ENCODE measurements at regions not wholly inside any gene's neighbourhood (a gene's known extent, or its start where the extent isn't known, plus 50 kb on each side); places are given as distances from the start of the nearest gene placed in this dataset.

DNA sequence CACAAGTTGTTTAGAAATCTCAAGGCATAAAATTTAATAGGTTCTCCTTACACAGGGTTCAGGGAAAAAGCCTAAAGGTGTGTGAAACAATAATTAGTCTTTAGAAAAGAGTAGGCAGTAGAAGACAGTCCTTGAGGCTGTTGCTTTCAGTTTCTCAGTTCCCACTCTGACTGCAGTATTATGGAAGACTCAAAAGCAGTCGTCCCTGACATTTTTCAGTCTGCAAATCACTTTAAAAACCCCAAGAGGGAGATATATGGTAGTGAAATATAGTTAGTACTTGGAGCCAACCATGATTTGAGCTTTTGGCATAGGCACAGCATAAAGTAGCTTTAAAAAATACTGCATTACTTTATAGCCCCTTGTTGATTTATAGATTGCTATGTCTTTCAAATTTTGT, 299.7 kb downstream of the OLFM3 start:
- TF ChIP-seq, protein P1, sequence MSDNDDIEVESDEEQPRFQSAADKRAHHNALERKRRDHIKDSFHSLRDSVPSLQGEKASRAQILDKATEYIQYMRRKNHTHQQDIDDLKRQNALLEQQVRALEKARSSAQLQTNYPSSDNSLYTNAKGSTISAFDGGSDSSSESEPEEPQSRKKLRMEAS (IDR thresholded peaks at IDR 0.05) = no peak
- no peak for TF ChIP-seq CREB1 (IDR thresholded peaks at IDR 0.05; ENCODE audit: low read depth)
- TF ChIP-seq TCF12 (IDR thresholded peaks at IDR 0.05; ENCODE audit: low read depth) = no peak
- no peak for TF ChIP-seq TEAD4 (IDR thresholded peaks at IDR 0.05)
- TF ChIP-seq YY1 (IDR thresholded peaks at IDR 0.05; ENCODE audit: low read depth) = no peak
- no peak for TF ChIP-seq NFIC (IDR thresholded peaks at IDR 0.05)
- TF ChIP-seq, protein P2, sequence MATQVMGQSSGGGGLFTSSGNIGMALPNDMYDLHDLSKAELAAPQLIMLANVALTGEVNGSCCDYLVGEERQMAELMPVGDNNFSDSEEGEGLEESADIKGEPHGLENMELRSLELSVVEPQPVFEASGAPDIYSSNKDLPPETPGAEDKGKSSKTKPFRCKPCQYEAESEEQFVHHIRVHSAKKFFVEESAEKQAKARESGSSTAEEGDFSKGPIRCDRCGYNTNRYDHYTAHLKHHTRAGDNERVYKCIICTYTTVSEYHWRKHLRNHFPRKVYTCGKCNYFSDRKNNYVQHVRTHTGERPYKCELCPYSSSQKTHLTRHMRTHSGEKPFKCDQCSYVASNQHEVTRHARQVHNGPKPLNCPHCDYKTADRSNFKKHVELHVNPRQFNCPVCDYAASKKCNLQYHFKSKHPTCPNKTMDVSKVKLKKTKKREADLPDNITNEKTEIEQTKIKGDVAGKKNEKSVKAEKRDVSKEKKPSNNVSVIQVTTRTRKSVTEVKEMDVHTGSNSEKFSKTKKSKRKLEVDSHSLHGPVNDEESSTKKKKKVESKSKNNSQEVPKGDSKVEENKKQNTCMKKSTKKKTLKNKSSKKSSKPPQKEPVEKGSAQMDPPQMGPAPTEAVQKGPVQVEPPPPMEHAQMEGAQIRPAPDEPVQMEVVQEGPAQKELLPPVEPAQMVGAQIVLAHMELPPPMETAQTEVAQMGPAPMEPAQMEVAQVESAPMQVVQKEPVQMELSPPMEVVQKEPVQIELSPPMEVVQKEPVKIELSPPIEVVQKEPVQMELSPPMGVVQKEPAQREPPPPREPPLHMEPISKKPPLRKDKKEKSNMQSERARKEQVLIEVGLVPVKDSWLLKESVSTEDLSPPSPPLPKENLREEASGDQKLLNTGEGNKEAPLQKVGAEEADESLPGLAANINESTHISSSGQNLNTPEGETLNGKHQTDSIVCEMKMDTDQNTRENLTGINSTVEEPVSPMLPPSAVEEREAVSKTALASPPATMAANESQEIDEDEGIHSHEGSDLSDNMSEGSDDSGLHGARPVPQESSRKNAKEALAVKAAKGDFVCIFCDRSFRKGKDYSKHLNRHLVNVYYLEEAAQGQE (IDR thresholded peaks at IDR 0.05; ENCODE audit: low read depth) = no peak
- no peak for TF ChIP-seq RAD21 (IDR thresholded peaks at IDR 0.05; ENCODE audit: low read depth)
- TF ChIP-seq ZBTB7A (IDR thresholded peaks at IDR 0.05; ENCODE audit: low read depth) = no peak
- TF ChIP-seq FOXM1 (IDR thresholded peaks at IDR 0.05; ENCODE audit: borderline replicate concordance, low read depth) = no peak
- TF ChIP-seq EGR1 (IDR thresholded peaks at IDR 0.05) = no peak

Data from Ishikawa (cell line).